ENCODE measurements at regions not wholly inside any gene's neighbourhood (a gene's known extent, or its start where the extent isn't known, plus 50 kb on each side); places are given as distances from the start of the nearest gene placed in this dataset.

GRCh38 chr7:51482976-51483375 lies 166.4 kb upstream of the COBL start:
- peaks cover 3% of the 10 kb centered on the region for H3K9me3 Mint-ChIP-seq (ENCODE audit: unreplicated experiment)
- Histone ChIP-seq H3K36me3 (ENCODE audit: insufficient read depth, low read length) (no peaks in the 10 kb centered on the region), H3K4me1 (ENCODE audit: insufficient read depth, low read length) (no peaks in the 10 kb centered on the region), H3K9me3 (ENCODE audit: insufficient read depth, low read depth, low read length) (no peaks in the 10 kb centered on the region), H3K4me2 (ENCODE audit: low read length) (no peak overlapping the region), H3K27ac (ENCODE audit: low read depth, low read length) (no peak overlapping the region), H3K79me2 (ENCODE audit: insufficient read depth, low read length) (no peaks in the 10 kb centered on the region), H2AFZ (ENCODE audit: low read depth, low read length) (no peak overlapping the region), H3K9ac (ENCODE audit: low read length) (no peak overlapping the region), H4K20me1 (ENCODE audit: insufficient read depth, low read length) (no peaks in the 10 kb centered on the region), H3K27me3 (ENCODE audit: insufficient read depth, low read length) (no peaks in the 10 kb centered on the region), H3K4me3 (ENCODE audit: insufficient read depth, low read depth, low read length) (no peak overlapping the region)
- peaks cover 3% of the 10 kb centered on the region for H3K4me1 Mint-ChIP-seq (ENCODE audit: low read depth, unreplicated experiment)
- no peak overlapping the region for H3K27ac Mint-ChIP-seq (ENCODE audit: unreplicated experiment)
- peaks cover 4% of the 10 kb centered on the region for H3K27me3 Mint-ChIP-seq (ENCODE audit: low read depth, unreplicated experiment)
- TF ChIP-seq CTCF (IDR thresholded peaks at IDR 0.05; ENCODE audit: insufficient read depth, low read depth, low read length) (no peak), EZH2 (IDR thresholded peaks at IDR 0.05; ENCODE audit: insufficient read depth, low read length) (no peak)
- H3K4me3 Mint-ChIP-seq (ENCODE audit: unreplicated experiment) = no peak overlapping the region
- FAIRE-seq (no peak), DNase-seq (ENCODE audit: low read depth) (no peak)
- no peaks in the 10 kb centered on the region for H3K36me3 Mint-ChIP-seq (ENCODE audit: low read depth, unreplicated experiment)

- FAIRE-seq (no peak), DNase-seq (ENCODE audit: low read depth) (no peak)
- no peaks in the 10 kb centered on the region for H3K27me3 ChIP-seq (ENCODE audit: insufficient read depth, low read length)
- Mint-ChIP-seq H3K27ac (ENCODE audit: unreplicated experiment) (no peak overlapping the region), H3K4me1 (ENCODE audit: low read depth, unreplicated experiment) (peaks cover 3% of the 10 kb centered on the region), H3K9me3 (ENCODE audit: unreplicated experiment) (peaks cover 2% of the 10 kb centered on the region), H3K36me3 (ENCODE audit: low read depth, unreplicated experiment) (no peaks in the 10 kb centered on the region), H3K4me3 (ENCODE audit: unreplicated experiment) (no peak overlapping the region), H3K27me3 (ENCODE audit: low read depth, unreplicated experiment) (peaks cover 4% of the 10 kb centered on the region)
- no peak overlapping the region for H2AFZ ChIP-seq (ENCODE audit: low read depth, low read length)
- no peak overlapping the region for H3K27ac ChIP-seq (ENCODE audit: low read depth, low read length)
- H3K4me1 ChIP-seq (ENCODE audit: insufficient read depth, low read length) = no peaks in the 10 kb centered on the region
- H3K9ac ChIP-seq (ENCODE audit: low read length) = no peak overlapping the region
- no peak overlapping the region for H3K4me2 ChIP-seq (ENCODE audit: low read length)
- TF ChIP-seq CTCF (IDR thresholded peaks at IDR 0.05; ENCODE audit: insufficient read depth, low read depth, low read length) = no peak
- no peak for TF ChIP-seq EZH2 (IDR thresholded peaks at IDR 0.05; ENCODE audit: insufficient read depth, low read length)
- no peaks in the 10 kb centered on the region for H3K79me2 ChIP-seq (ENCODE audit: insufficient read depth, low read length)
- peaks cover 7% of the 10 kb centered on the region for H3K9me3 ChIP-seq (ENCODE audit: insufficient read depth, low read depth, low read length)
- no peaks in the 10 kb centered on the region for H4K20me1 ChIP-seq (ENCODE audit: insufficient read depth, low read length)
- no peaks in the 10 kb centered on the region for H3K36me3 ChIP-seq (ENCODE audit: insufficient read depth, low read length)
- no peak overlapping the region for H3K4me3 ChIP-seq (ENCODE audit: insufficient read depth, low read depth, low read length)
Observed at GRCh38 chr7:51481421-51481820, 164.8 kb upstream of the COBL start.

DNA sequence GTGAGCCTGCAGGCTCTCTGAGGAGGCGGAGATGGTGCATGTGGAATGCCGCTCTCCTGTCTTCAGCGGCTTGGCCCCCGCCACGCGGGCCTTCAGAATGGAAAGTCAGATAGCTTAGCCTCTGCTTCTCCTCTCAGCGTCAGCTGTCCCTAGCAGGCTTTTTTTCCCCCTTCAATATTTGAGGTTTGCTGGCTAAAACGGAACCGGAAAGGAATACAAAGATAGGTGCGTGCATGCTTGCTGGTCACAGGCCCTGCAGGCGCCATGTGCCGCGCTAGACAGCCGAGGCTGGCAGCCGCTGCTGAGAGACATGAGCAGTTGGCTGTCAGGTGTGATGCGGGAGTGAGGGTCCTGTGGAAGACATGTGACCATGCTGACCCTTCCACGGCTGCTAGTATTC lies 161.2 kb upstream of the COBL start:
- Histone ChIP-seq H3K4me3 (ENCODE audit: insufficient read depth, low read depth, low read length) (no peak overlapping the region), H3K4me1 (ENCODE audit: insufficient read depth, low read length) (no peaks in the 10 kb centered on the region), H3K9me3 (ENCODE audit: insufficient read depth, low read depth, low read length) (peaks cover 7% of the 10 kb centered on the region), H3K4me2 (ENCODE audit: low read length) (no peak overlapping the region), H3K36me3 (ENCODE audit: insufficient read depth, low read length) (no peaks in the 10 kb centered on the region), H2AFZ (ENCODE audit: low read depth, low read length) (no peak overlapping the region), H3K9ac (ENCODE audit: low read length) (no peak overlapping the region), H3K27me3 (ENCODE audit: insufficient read depth, low read length) (no peaks in the 10 kb centered on the region), H3K27ac (ENCODE audit: low read depth, low read length) (no peak overlapping the region), H4K20me1 (ENCODE audit: insufficient read depth, low read length) (no peaks in the 10 kb centered on the region), H3K79me2 (ENCODE audit: insufficient read depth, low read length) (no peaks in the 10 kb centered on the region)
- DNase-seq (ENCODE audit: low read depth) (no peak), FAIRE-seq (no peak)
- Mint-ChIP-seq H3K4me3 (ENCODE audit: unreplicated experiment) (no peak overlapping the region), H3K27ac (ENCODE audit: unreplicated experiment) (no peak overlapping the region), H3K9me3 (ENCODE audit: unreplicated experiment) (no peaks in the 10 kb centered on the region), H3K27me3 (ENCODE audit: low read depth, unreplicated experiment) (peaks cover 6% of the 10 kb centered on the region), H3K4me1 (ENCODE audit: low read depth, unreplicated experiment) (peaks cover 7% of the 10 kb centered on the region), H3K36me3 (ENCODE audit: low read depth, unreplicated experiment) (no peaks in the 10 kb centered on the region)
- TF ChIP-seq EZH2 (IDR thresholded peaks at IDR 0.05; ENCODE audit: insufficient read depth, low read length) = no peak
- no peak for TF ChIP-seq CTCF (IDR thresholded peaks at IDR 0.05; ENCODE audit: insufficient read depth, low read depth, low read length)

Data from astrocyte (in vitro differentiated cells and primary cell).